Gastroesophageal sphincter (tissue), 4 donors: ENCODE measurements at regions not wholly inside any gene's neighbourhood (a gene's known extent, or its start where the extent isn't known, plus 50 kb on each side); places are given as distances from the start of the nearest gene placed in this dataset.

Source experiments
- ATAC-seq: fragments of 150-250 bp; one replicate; pipeline ENCODE4 v1.9.1; 2016; ENCODE audit warnings: mild to moderate bottlenecking, moderate library complexity
- H3K27ac ChIP-seq, 4 donors: fragments of 200-600 bp; sonication (generic) in 3 of 4; 1 replicate in 3 of 4; 2 replicates in 1 of 4; pipeline ENCODE4 v1.5.1; 2016 to 2019
- H3K27me3 ChIP-seq: fragments of 200-600 bp; sonication (generic); one replicate; pipeline ENCODE4 v1.5.1; 2019
- H3K36me3 ChIP-seq, 2 donors: fragments of 200-600 bp; sonication (generic); one replicate each; pipeline ENCODE4 v1.5.1; 2019; ENCODE audit warnings: control low read depth in 1 of 2
- H3K4me1 ChIP-seq, 3 donors: fragments of 200-600 bp; sonication (generic); 1 replicate in 2 of 3; 2 replicates in 1 of 3; pipeline ENCODE4 v1.5.1; 2016 to 2019; ENCODE audit warnings: control low read depth in 2 of 3
- H3K4me3 ChIP-seq, 2 donors: fragments of 200-600 bp; sonication (generic); one replicate each; pipeline ENCODE4 v1.5.1; 2019; ENCODE audit warnings: mild to moderate bottlenecking in 1 of 2, moderate library complexity in 1 of 2
- H3K9me3 ChIP-seq, 3 donors: fragments of 200-600 bp; sonication (generic); one replicate each; pipeline ENCODE4 v1.5.1; 2017 to 2019; ENCODE audit warnings: control low read depth in 2 of 3
- CTCF ChIP-seq, 4 experiments: fragments of 200-600 bp in 2 of 4; fragments of 450-650 bp in 2 of 4; sonication (generic) in 1 of 4; IDR thresholded peaks; one replicate each; pipeline ENCODE4 v1.5.1; 2017 to 2019; ENCODE audit warnings: antibody characterized with exemption in 4 of 4, mild to moderate bottlenecking in 2 of 4, moderate library complexity in 2 of 4
- EP300 ChIP-seq: sonication (generic); formaldehyde crosslinking; IDR thresholded peaks from one replicate; pipeline ENCODE4 v1.6.1; 2017; ENCODE audit warnings: antibody characterized with exemption, mild to moderate bottlenecking
- POLR2A ChIP-seq, 2 donors: fragments of 450-650 bp; IDR thresholded peaks; one replicate each; pipeline ENCODE4 v1.6.1; 2017; ENCODE audit warnings: antibody characterized with exemption in 2 of 2, mild to moderate bottlenecking in 2 of 2, moderate library complexity in 1 of 2
- POLR2AphosphoS5 ChIP-seq: sonication (generic); formaldehyde crosslinking; IDR thresholded peaks from one replicate; pipeline ENCODE4 v1.6.1; 2017; ENCODE audit warnings: antibody characterized with exemption
- WGBS, 2 donors: methylation state at CpG; one replicate each; pipeline ENCODE4 v1.1.5; 2018; ENCODE audit warnings: low coverage in 1 of 2; 5-methylcytosine and 5-hydroxymethylcytosine counted together

- TF ChIP-seq POLR2AphosphoS5: no peak
- H3K36me3 ChIP-seq: no peaks in the 10 kb centered on the region
- H3K4me3 ChIP-seq: no peak overlapping the region
- 10 to 11% methylated on average over 1 of the region's 1 CpG for WGBS, 2 donors
- ATAC-seq: no peak
- H3K9me3 ChIP-seq: no peaks in the 10 kb centered on the region
- H3K4me1 ChIP-seq: no peaks in the 10 kb centered on the region
- no peak overlapping the region for H3K27ac ChIP-seq
- H3K27me3 ChIP-seq: no peaks in the 10 kb centered on the region
These were observed 362.1 kb upstream of the NR5A2 start for GRCh38 chr1:199665371-199665770.

DNA sequence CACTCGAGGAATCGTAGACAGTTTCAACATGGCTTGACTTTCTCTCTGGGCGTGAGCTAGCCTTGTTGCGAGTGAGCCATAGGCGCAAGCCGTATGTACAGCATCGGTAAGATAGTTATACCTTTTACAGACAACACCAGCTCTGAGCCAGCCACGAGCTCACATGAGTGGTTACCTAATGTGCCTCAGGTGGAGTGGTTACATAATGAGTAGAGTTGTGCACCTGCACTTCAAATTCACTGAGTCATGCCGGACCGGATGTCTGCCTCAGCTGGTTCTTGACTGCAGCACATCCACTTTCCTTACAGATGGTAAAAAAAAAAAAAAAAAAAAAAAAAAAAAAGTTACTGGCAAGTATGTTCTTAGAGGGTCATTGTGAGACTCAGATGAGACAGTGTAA is 360.4 kb upstream of the NR5A2 start:
- ATAC-seq: no peak
- no peaks in the 10 kb centered on the region for H3K27me3 ChIP-seq
- H3K4me1 ChIP-seq: no peaks in the 10 kb centered on the region
- no peaks in the 10 kb centered on the region for H3K36me3 ChIP-seq
- WGBS, 2 donors: 95 to 100% methylated on average over 2 to 4 of the region's 10 CpGs
- no peaks in the 10 kb centered on the region for H3K9me3 ChIP-seq
- no peak for TF ChIP-seq POLR2A (IDR thresholded peaks at IDR 0.05)
- no peak for TF ChIP-seq EP300
- TF ChIP-seq CTCF (IDR thresholded peaks at IDR 0.05): no peak
- no peak overlapping the region for H3K4me3 ChIP-seq
- no peak overlapping the region for H3K27ac ChIP-seq

- no peak for ATAC-seq
- no peaks in the 10 kb centered on the region for H3K36me3 ChIP-seq
- TF ChIP-seq CTCF (IDR thresholded peaks at IDR 0.05) (no peak), POLR2AphosphoS5 (no peak), POLR2A (IDR thresholded peaks at IDR 0.05) (no peak), EP300 (no peak)
- H3K4me1 ChIP-seq: no peaks in the 10 kb centered on the region
- no peaks in the 10 kb centered on the region for H3K27me3 ChIP-seq
- no peaks in the 10 kb centered on the region for H3K9me3 ChIP-seq
- H3K4me3 ChIP-seq: no peak overlapping the region
- H3K27ac ChIP-seq: no peak overlapping the region
These were observed 357.6 kb upstream of the NR5A2 start for GRCh38 chr1:199669916-199670315.

- ATAC-seq: no peak
- WGBS, 2 donors: 71 to 87% methylated on average over 1 to 3 of the region's 3 CpGs
- H3K27me3 ChIP-seq: no peaks in the 10 kb centered on the region
- no peak overlapping the region for H3K27ac ChIP-seq
- TF ChIP-seq EP300 (no peak), POLR2A (IDR thresholded peaks at IDR 0.05) (no peak), POLR2AphosphoS5 (no peak), CTCF (IDR thresholded peaks at IDR 0.05) (no peak)
- no peak overlapping the region for H3K4me3 ChIP-seq
- no peaks in the 10 kb centered on the region for H3K9me3 ChIP-seq
- H3K36me3 ChIP-seq: no peaks in the 10 kb centered on the region
- H3K4me1 ChIP-seq: no peaks in the 10 kb centered on the region
These were observed 355.8 kb upstream of the NR5A2 start for GRCh38 chr1:199671684-199672083.

DNA sequence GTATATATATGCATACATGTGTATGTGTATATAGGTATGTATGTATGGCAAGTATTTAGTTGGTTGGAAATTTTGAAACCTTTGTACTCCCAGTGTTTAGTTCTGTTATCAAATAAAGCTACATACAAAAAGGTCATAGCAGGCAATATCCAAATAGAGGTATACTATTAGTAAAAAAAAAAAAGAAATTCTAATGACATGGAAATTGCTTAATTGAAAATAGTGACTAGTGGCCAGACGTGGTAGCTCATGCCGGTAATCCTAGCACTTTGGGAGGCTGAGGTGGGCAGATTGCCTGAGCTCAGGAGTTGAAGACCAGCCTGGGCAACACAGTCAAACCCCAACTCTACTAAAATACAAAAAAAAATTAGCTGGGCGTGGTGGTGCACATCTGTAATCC is 351.6 kb upstream of the NR5A2 start:
- TF ChIP-seq EP300 (no peak), POLR2AphosphoS5 (no peak), POLR2A (IDR thresholded peaks at IDR 0.05) (no peak), CTCF (IDR thresholded peaks at IDR 0.05) (no peak)
- ATAC-seq: no peak

DNA sequence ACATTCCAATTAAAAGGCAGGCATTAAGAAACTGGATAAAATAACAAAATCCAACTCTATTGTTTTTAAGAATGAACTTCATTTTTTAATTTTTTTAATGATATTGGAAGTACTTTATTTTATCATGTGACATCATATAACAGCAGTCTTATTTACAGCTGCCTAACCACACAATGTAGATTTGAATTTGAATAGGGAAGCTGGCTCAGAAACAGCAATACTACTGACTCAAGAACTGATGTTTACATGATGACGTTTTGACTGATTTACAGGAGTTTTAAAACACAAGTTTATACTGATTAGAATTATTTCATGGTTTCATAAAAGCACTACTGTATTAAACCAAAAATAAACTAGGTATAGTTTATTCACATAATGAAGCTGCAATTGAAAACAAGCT is 348.7 kb upstream of the NR5A2 start:
- whole genome bisulfite sequencing, 2 donors: 28 to 33% methylated on average over 1 of the region's 1 CpG
- H3K9me3 ChIP-seq: no peaks in the 10 kb centered on the region
- no peak overlapping the region for H3K4me3 ChIP-seq
- ATAC-seq: no peak
- no peaks in the 10 kb centered on the region for H3K36me3 ChIP-seq
- TF ChIP-seq POLR2A (IDR thresholded peaks at IDR 0.05) (no peak), EP300 (no peak), POLR2AphosphoS5 (no peak), CTCF (IDR thresholded peaks at IDR 0.05) (no peak)
- no peak overlapping the region for H3K27ac ChIP-seq
- H3K27me3 ChIP-seq: no peaks in the 10 kb centered on the region
- H3K4me1 ChIP-seq: no peaks in the 10 kb centered on the region

More for the DNA sequence above, 351.6 kb upstream of the NR5A2 start:
- H3K4me3 ChIP-seq: no peak overlapping the region
- 79 to 100% methylated on average over 1 to 3 of the region's 3 CpGs for WGBS, 2 donors
- H3K4me1 ChIP-seq: no peaks in the 10 kb centered on the region
- no peak overlapping the region for H3K27ac ChIP-seq
- H3K27me3 ChIP-seq: no peaks in the 10 kb centered on the region
- no peaks in the 10 kb centered on the region for H3K9me3 ChIP-seq
- H3K36me3 ChIP-seq: no peaks in the 10 kb centered on the region
